Neural cell (in vitro differentiated cells): ENCODE measurements at regions not wholly inside any gene's neighbourhood (a gene's known extent, or its start where the extent isn't known, plus 50 kb on each side); places are given as distances from the start of the nearest gene placed in this dataset.

Experiments
- H2AFZ ChIP-seq: fragments of 200-600, 300-800 bp; sonication (generic), shearing (Covaris generic); 2 replicates; pipeline ENCODE4 v1.6.0; 2014; ENCODE audit warnings: low read depth, mild to moderate bottlenecking, antibody characterized with exemption, low read length, moderate library complexity
- H3F3A ChIP-seq: fragments of 200-600 bp; shearing (Covaris generic); 2 replicates; pipeline ENCODE4 v1.6.1; 2016; ENCODE audit warnings: mild to moderate bottlenecking, moderate library complexity, mixed read lengths, antibody characterized with exemption, low read length; ENCODE audit not compliant: insufficient read depth, poor library complexity, severe bottlenecking
- H3K27ac ChIP-seq: fragments of 200-600, 300-800 bp; sonication (generic), shearing (Covaris generic); 2 replicates; pipeline ENCODE4 v1.5.1; 2014; ENCODE audit warnings: mild to moderate bottlenecking, low read length, moderate library complexity
- H3K27me3 ChIP-seq: fragments of 300-800, 200-600 bp; sonication (generic), shearing (Covaris generic); 2 replicates; pipeline ENCODE4 v1.6.0; 2014; ENCODE audit warnings: mild to moderate bottlenecking, low read depth, low read length, moderate library complexity; ENCODE audit not compliant: insufficient read depth
- H3K36me3 ChIP-seq: fragments of 300-800, 200-600 bp; sonication (generic), shearing (Covaris generic); 2 replicates; pipeline ENCODE4 v1.5.1; 2014; ENCODE audit warnings: mild to moderate bottlenecking, antibody characterized with exemption, low read length, moderate library complexity; ENCODE audit not compliant: insufficient read depth
- H3K4me2 ChIP-seq: fragments of 300-800, 200-600 bp; sonication (generic), shearing (Covaris generic); 2 replicates; pipeline ENCODE4 v1.6.0; 2014; ENCODE audit warnings: mild to moderate bottlenecking, low read length
- H3K4me3 ChIP-seq: fragments of 300-800, 200-600 bp; sonication (generic), shearing (Covaris generic); 2 replicates; pipeline ENCODE4 v1.5.1; 2014; ENCODE audit warnings: mild to moderate bottlenecking, low read length, moderate library complexity
- H3K79me2 ChIP-seq: fragments of 200-600 bp; shearing (Covaris generic); replicated peaks from 2 replicates; pipeline ENCODE4 v1.6.0; 2014; ENCODE audit warnings: mild to moderate bottlenecking, low read length, moderate library complexity; ENCODE audit not compliant: insufficient read depth
- H3K9ac ChIP-seq: fragments of 300-800, 200-600 bp; sonication (generic), shearing (Covaris generic); 2 replicates; pipeline ENCODE4 v1.6.1; 2016; ENCODE audit warnings: mild to moderate bottlenecking, low read length, mixed read lengths
- H3K9me2 ChIP-seq: fragments of 200-600 bp; shearing (Covaris generic); 2 replicates; pipeline ENCODE4 v1.6.1; 2016; ENCODE audit warnings: mild to moderate bottlenecking, low read length, mixed read lengths; ENCODE audit not compliant: insufficient read depth
- H3K9me3 ChIP-seq: fragments of 200-600, 300-800 bp; sonication (generic), shearing (Covaris generic); 2 replicates; pipeline ENCODE4 v1.6.1; 2016; ENCODE audit warnings: mild to moderate bottlenecking, mixed run types, low read length, moderate library complexity, mixed read lengths
- H4K20me1 ChIP-seq: fragments of 200-600 bp; shearing (Covaris generic); 2 replicates; pipeline ENCODE4 v1.6.1; 2016; ENCODE audit warnings: mild to moderate bottlenecking, mixed run types; ENCODE audit not compliant: insufficient read depth
- CTCF ChIP-seq: fragments of 450-650 bp; IDR thresholded peaks from 2 replicates; pipeline ENCODE4 v1.5.1; 2014; ENCODE audit warnings: antibody characterized with exemption, mild to moderate bottlenecking, moderate library complexity; ENCODE audit not compliant: poor library complexity, severe bottlenecking
- EP300 ChIP-seq: fragments of 450-650 bp; conservative IDR thresholded peaks from 2 replicates; pipeline ENCODE4 v1.6.1; 2014; ENCODE audit warnings: antibody characterized with exemption, mild to moderate bottlenecking, moderate library complexity; ENCODE audit not compliant: poor library complexity, severe bottlenecking
- EZH2 ChIP-seq: fragments of 200-600, 300-800 bp; shearing (Covaris generic), sonication (generic); IDR thresholded peaks from 2 replicates; pipeline ENCODE4 v1.6.1; 2014; ENCODE audit warnings: antibody characterized with exemption, low read length, borderline replicate concordance, mild to moderate bottlenecking; ENCODE audit not compliant: insufficient read depth, poor library complexity, severe bottlenecking
- MXI1 ChIP-seq: fragments of 450-650 bp; conservative IDR thresholded peaks from 2 replicates; pipeline ENCODE4 v1.6.1; 2014; ENCODE audit warnings: antibody characterized with exemption, mild to moderate bottlenecking; ENCODE audit not compliant: poor library complexity, severe bottlenecking
- POLR2AphosphoS5 ChIP-seq: IDR thresholded peaks from 2 replicates; pipeline ENCODE4 v1.6.1; 2012
- RAD21 ChIP-seq: fragments of 450-650 bp; conservative IDR thresholded peaks from 2 replicates; pipeline ENCODE4 v1.6.1; 2014; ENCODE audit warnings: antibody characterized with exemption, mild to moderate bottlenecking, moderate library complexity
- REST ChIP-seq: IDR thresholded peaks from 2 replicates; pipeline ENCODE4 v1.6.1; 2012; ENCODE audit warnings: borderline replicate concordance
- SMC3 ChIP-seq: fragments of 450-650 bp; conservative IDR thresholded peaks from 2 replicates; pipeline ENCODE4 v1.6.1; 2014; ENCODE audit warnings: antibody characterized with exemption, mild to moderate bottlenecking, moderate library complexity; ENCODE audit not compliant: poor library complexity
- TAF1 ChIP-seq: IDR thresholded peaks from 2 replicates; pipeline ENCODE4 v1.6.1; 2012; ENCODE audit warnings: low read depth

GRCh38 chr18:38663270-38663669 lies 1097.7 kb upstream of the CELF4 start:
- Histone ChIP-seq H3K36me3 (no peaks in the 10 kb centered on the region), H4K20me1 (no peaks in the 10 kb centered on the region), H3K9me2 (no peaks in the 10 kb centered on the region), H3F3A (no peaks in the 10 kb centered on the region), H3K9me3 (no peaks in the 10 kb centered on the region), H3K79me2 (no peaks in the 10 kb centered on the region), H3K4me2 (no peak overlapping the region), H3K27ac (no peak overlapping the region), H3K27me3 (no peaks in the 10 kb centered on the region), H2AFZ (no peak overlapping the region), H3K9ac (no peak overlapping the region), H3K4me3 (no peak overlapping the region)
- no peak for TF ChIP-seq REST
- no peak for TF ChIP-seq SMC3
- no peak for TF ChIP-seq MXI1
- no peak for TF ChIP-seq POLR2AphosphoS5
- TF ChIP-seq RAD21, result no peak
- TF ChIP-seq TAF1, result no peak
- TF ChIP-seq EP300, result no peak
- TF ChIP-seq CTCF, result no peak
- TF ChIP-seq EZH2, result no peak

GRCh38 chr18:38654946-38655345 lies 1089.3 kb upstream of the CELF4 start:
- Histone ChIP-seq H4K20me1 (no peaks in the 10 kb centered on the region), H3K4me3 (no peak overlapping the region), H3K4me2 (no peak overlapping the region), H3K27ac (no peak overlapping the region), H3K27me3 (no peaks in the 10 kb centered on the region), H2AFZ (no peak overlapping the region), H3K79me2 (no peaks in the 10 kb centered on the region), H3K36me3 (no peaks in the 10 kb centered on the region), H3K9me3 (no peaks in the 10 kb centered on the region), H3K9ac (no peak overlapping the region), H3F3A (no peaks in the 10 kb centered on the region), H3K9me2 (no peaks in the 10 kb centered on the region)
- TF ChIP-seq REST (no peak), SMC3 (no peak), EZH2 (no peak), POLR2AphosphoS5 (no peak), MXI1 (no peak), CTCF (no peak), EP300 (no peak), RAD21 (no peak), TAF1 (no peak)
